Endothelial cell of umbilical vein (primary cell): ENCODE measurements at regions not wholly inside any gene's neighbourhood (a gene's known extent, or its start where the extent isn't known, plus 50 kb on each side); places are given as distances from the start of the nearest gene placed in this dataset.

Source experiments
- BruUV-seq: library from RNA; stranded (reverse); fragments of 400-500 nt; replicated peaks from 2 replicates; lab custom pipeline; 2021; lab: Mats Ljungman, UMichigan
- CTCF ChIA-PET: fragments of 300-600, 350-600 bp; sonication (Branson Sonifier 250); formaldehyde crosslinking; loops from one replicate; lab custom pipeline; 2021; ENCODE audit warnings: antibody characterized with exemption, inconsistent platforms; lab: Charles Lee
- POLR2A ChIA-PET: fragments of 300-600, 350-600 bp; sonication (Branson Sonifier 250); formaldehyde crosslinking; loops from one replicate; lab custom pipeline; 2021; ENCODE audit warnings: antibody characterized with exemption, inconsistent platforms; lab: Charles Lee
- DNase-seq: peaks from one replicate; pipeline ENCODE4 v3.0.0-alpha.2; 2011; ENCODE audit warnings: low read depth, low spot score
- FAIRE-seq: peaks from 2 replicates; lab custom pipeline; 2011; peaks lifted over from hg19 to GRCh38; lab: Jason Lieb, UNC
- H2AFZ ChIP-seq: 2 replicates; pipeline ENCODE4 v1.6.0; 2012; ENCODE audit warnings: low read depth, low read length, control low read depth, inconsistent platforms
- H3K27ac ChIP-seq: 2 replicates; pipeline ENCODE4 v1.5.1; 2011; ENCODE audit warnings: low read depth, mild to moderate bottlenecking, control low read depth, low read length, moderate library complexity; ENCODE audit not compliant: insufficient read depth
- H3K27me3 ChIP-seq, 2 experiments: 2 replicates each; pipeline versions ENCODE4 v1.6.0 to v1.6.1; 2011; ENCODE audit warnings: low read length in 2 of 2, mixed read lengths in 1 of 2; ENCODE audit not compliant: control insufficient read depth in 2 of 2, insufficient read depth in 2 of 2
- H3K36me3 ChIP-seq, 2 experiments: 2 replicates in 1 of 2; 3 replicates in 1 of 2; pipeline ENCODE4 v1.5.1; 2011; ENCODE audit warnings: low read length in 2 of 2, mild to moderate bottlenecking in 1 of 2, moderate library complexity in 1 of 2; ENCODE audit not compliant: control insufficient read depth in 2 of 2, insufficient read depth in 2 of 2; ENCODE audit errors: extremely low read depth in 1 of 2
- H3K4me1 ChIP-seq: 3 replicates; pipeline ENCODE4 v1.5.1; 2011; ENCODE audit warnings: mild to moderate bottlenecking, low read length; ENCODE audit not compliant: control insufficient read depth, insufficient read depth; ENCODE audit errors: extremely low read depth
- H3K4me2 ChIP-seq: 2 replicates; pipeline ENCODE4 v1.6.1; 2011; ENCODE audit warnings: low read length, control low read depth, mixed read lengths; ENCODE audit not compliant: insufficient read depth
- H3K4me3 ChIP-seq, 3 experiments: fragments of 200-600 bp in 1 of 3; sonication (generic), shearing (Covaris generic) in 1 of 3; replicated peaks in 1 of 3; 2 replicates each; pipeline ENCODE4 v1.5.1; 2011 to 2016; ENCODE audit warnings: control low read depth in 3 of 3, low read length in 3 of 3, mild to moderate bottlenecking in 2 of 3, inconsistent platforms in 1 of 3, low read depth in 1 of 3, moderate library complexity in 1 of 3; ENCODE audit not compliant: insufficient read depth in 1 of 3
- H3K79me2 ChIP-seq: 2 replicates; pipeline ENCODE4 v1.6.0; 2012; ENCODE audit warnings: low read length, inconsistent platforms; ENCODE audit not compliant: control insufficient read depth, insufficient read depth
- H3K9ac ChIP-seq: replicated peaks from 2 replicates; pipeline ENCODE3; 2011; ENCODE audit warnings: low read length, control low read depth; ENCODE audit not compliant: insufficient read depth; ENCODE audit errors: extremely low read depth
- H3K9me1 ChIP-seq: replicated peaks from 3 replicates; pipeline ENCODE4 v1.6.0; 2011; ENCODE audit warnings: mild to moderate bottlenecking, low read length; ENCODE audit not compliant: control insufficient read depth, insufficient read depth; ENCODE audit errors: extremely low read depth
- H3K9me3 ChIP-seq: replicated peaks from 2 replicates; pipeline ENCODE4 v1.5.1; 2012; ENCODE audit warnings: low read length, inconsistent platforms; ENCODE audit not compliant: control insufficient read depth, insufficient read depth
- H4K20me1 ChIP-seq: replicated peaks from 2 replicates; pipeline ENCODE3; 2011; ENCODE audit warnings: mild to moderate bottlenecking, low read length; ENCODE audit not compliant: control insufficient read depth, insufficient read depth; ENCODE audit errors: extremely low read depth
- CTCF ChIP-seq, 2 donors: IDR thresholded peaks; 1 replicate in 1 of 2; 2 replicates in 1 of 2; pipeline ENCODE4 v1.5.1; 2011; ENCODE audit warnings: low read length in 2 of 2, mild to moderate bottlenecking in 2 of 2, moderate library complexity in 2 of 2, control low read depth in 1 of 2, inconsistent platforms in 1 of 2, low read depth in 1 of 2; ENCODE audit not compliant: insufficient read depth in 1 of 2; ENCODE audit errors: extremely low read depth in 1 of 2
- EZH2 ChIP-seq: IDR thresholded peaks from 2 replicates; pipeline ENCODE4 v1.6.1; 2012; ENCODE audit warnings: borderline replicate concordance, low read depth, mild to moderate bottlenecking, moderate library complexity, low read length, inconsistent platforms; ENCODE audit not compliant: severe bottlenecking
- FOS ChIP-seq: IDR thresholded peaks from 2 replicates; pipeline ENCODE4 v1.6.1; 2011; ENCODE audit warnings: mild to moderate bottlenecking, low read length, moderate library complexity, borderline replicate concordance; ENCODE audit not compliant: insufficient read depth
- GATA2 ChIP-seq: IDR thresholded peaks from 2 replicates; pipeline ENCODE4 v1.7.0; 2011; ENCODE audit warnings: low read depth, mild to moderate bottlenecking, moderate library complexity, mixed read lengths, low read length; ENCODE audit not compliant: insufficient read length, insufficient read depth
- MAX ChIP-seq: IDR thresholded peaks from 2 replicates; pipeline ENCODE4 v1.6.1; 2011; ENCODE audit not compliant: insufficient read depth, insufficient read length
- POLR2A ChIP-seq: IDR thresholded peaks from 2 replicates; pipeline ENCODE4 v1.6.1; 2012; ENCODE audit warnings: low read depth, mild to moderate bottlenecking, control low read depth, low read length
- POLR2AphosphoS5 ChIP-seq: IDR thresholded peaks from 2 replicates; pipeline ENCODE4 v1.6.1; 2012; ENCODE audit warnings: low read depth, mild to moderate bottlenecking, control low read depth, low read length, moderate library complexity; ENCODE audit not compliant: insufficient read depth
- dilution Hi-C: fragments of 300-500 bp; cut with MboI; formaldehyde crosslinking; loops from one replicate; pipeline ENCODE4 v1.15.0; 2019; ENCODE audit warnings: low sequenced_read_pairs; ENCODE audit not compliant: extremely low pct_ligation_motif_present
- intact Hi-C: fragments of 100-400 bp; cut with micrococcal nuclease; formaldehyde crosslinking; loops from one replicate; pipeline ENCODE4 v1.10.0; 2022

GRCh38 chr6:101232961-101233360 is 160.5 kb upstream of the GRIK2 start:
- no peaks in the 10 kb centered on the region for H3K4me1 ChIP-seq
- DNase-seq (no peak), FAIRE-seq (no peak)
- H2AFZ ChIP-seq = no peak overlapping the region
- H3K79me2 ChIP-seq = no peaks in the 10 kb centered on the region
- H3K27me3 ChIP-seq = no peaks in the 10 kb centered on the region
- intact Hi-C loops (no loop called here), dilution Hi-C loops (no loop called here)
- no peak overlapping the region for H3K4me2 ChIP-seq
- no peak overlapping the region for H3K4me3 ChIP-seq
- POLR2A ChIA-PET = no interaction called here
- H3K27ac ChIP-seq = no peak overlapping the region
- TF ChIP-seq GATA2 = no peak
- TF ChIP-seq EZH2 = no peak
- TF ChIP-seq CTCF (IDR thresholded peaks at IDR 0.05; ENCODE audit: extremely low read depth in 1 of 2, insufficient read depth in 1 of 2, low read depth in 1 of 2, low read length in 2 of 2) = no peak
- TF ChIP-seq FOS = no peak
- no peak for TF ChIP-seq POLR2A
- TF ChIP-seq POLR2AphosphoS5 = no peak
- TF ChIP-seq MAX = no peak
- H4K20me1 ChIP-seq = no peaks in the 10 kb centered on the region
- no TSS peak for BruUV-seq
- H3K9me1 ChIP-seq = no peaks in the 10 kb centered on the region
- H3K9me3 ChIP-seq = no peaks in the 10 kb centered on the region
- H3K9ac ChIP-seq = no peak overlapping the region
- CTCF ChIA-PET = no interaction called here
- no peaks in the 10 kb centered on the region for H3K36me3 ChIP-seq
